Aorta (tissue), 5 donors: ENCODE measurements at regions not wholly inside any gene's neighbourhood (a gene's known extent, or its start where the extent isn't known, plus 50 kb on each side); places are given as distances from the start of the nearest gene placed in this dataset.
"Not testable (repeated sequence)": the region's sequence is repeated elsewhere in the genome, so short reads cannot be mapped to it uniquely, and the experiment has no call there.

Experiments
- ATAC-seq: fragments of 200-7000 bp; cut with Tn5 transposase; one replicate; pipeline ENCODE4 v1.9.1; 2022; ENCODE audit warnings: moderate library complexity; ENCODE audit not compliant: low FRiP score
- DNase-seq, 2 donors: peaks; one replicate each; pipeline ENCODE4 v3.0.0-alpha.2; 2020
- H3K27ac ChIP-seq, 2 donors: one replicate each; pipeline ENCODE4 v1.5.1; 2013; ENCODE audit warnings: low read length in 2 of 2, mild to moderate bottlenecking in 2 of 2, moderate library complexity in 2 of 2, control low read depth in 1 of 2, inconsistent platforms in 1 of 2, low read depth in 1 of 2
- H3K27me3 ChIP-seq, 2 donors: one replicate each; pipeline ENCODE4 v1.6.1; 2013; ENCODE audit warnings: control low read depth in 1 of 2, low read length in 1 of 2, mild to moderate bottlenecking in 1 of 2, moderate library complexity in 1 of 2; ENCODE audit not compliant: insufficient read depth in 2 of 2, control insufficient read depth in 1 of 2
- H3K36me3 ChIP-seq, 2 donors: one replicate each; pipeline ENCODE4 v1.6.1; 2013; ENCODE audit warnings: control low read depth in 1 of 2, low read length in 1 of 2, mild to moderate bottlenecking in 1 of 2; ENCODE audit not compliant: insufficient read depth in 2 of 2, control insufficient read depth in 1 of 2
- H3K4me1 ChIP-seq, 2 donors: one replicate each; pipeline ENCODE4 v1.6.1; 2013; ENCODE audit warnings: low read length in 2 of 2, control low read depth in 1 of 2, mild to moderate bottlenecking in 1 of 2, moderate library complexity in 1 of 2; ENCODE audit not compliant: insufficient read depth in 2 of 2, control insufficient read depth in 1 of 2
- H3K4me3 ChIP-seq, 2 donors: one replicate each; pipeline ENCODE4 v1.5.1; 2013; ENCODE audit warnings: low read length in 2 of 2, control low read depth in 1 of 2, mild to moderate bottlenecking in 1 of 2
- H3K9me3 ChIP-seq: one replicate; pipeline ENCODE4 v1.6.1; 2013; ENCODE audit warnings: mild to moderate bottlenecking, low read length; ENCODE audit not compliant: control insufficient read depth
- WGBS, 2 donors: extraction: QIAGEN DNeasy Blood & Tissue Kit; methylation state at CpG; one replicate each; pipeline ENCODE4 v1.1.7; 2013; 5-methylcytosine and 5-hydroxymethylcytosine counted together
- intact Hi-C, 2 donors: fragments of 100-400 bp; cut with DNase I; formaldehyde crosslinking; loops; one replicate each; pipeline versions ENCODE4 v1.14.2 to v1.15.0; 2022
- donor health status: healthy with polysubstance abuse.
- donor health status: Bipolar disorder and iron deficiency.
- donor health status: DM: no; HTN: no; CAD: no.
- donor health status: DM: no; HTN: no; CAD: no.
- donor health status: DM: yes; HTN: yes; CAD: no.

GRCh38 chr7:69365651-69366192, 232.6 kb upstream of the AUTS2 start:
- Histone ChIP-seq H3K36me3 (no peaks in the 10 kb centered on the region), H3K27ac (no peak overlapping the region), H3K4me1 (no peaks in the 10 kb centered on the region), H3K27me3 (peaks cover 0 to 2% of the 10 kb centered on the region in 2 donors), H3K9me3 (no peaks in the 10 kb centered on the region), H3K4me3 (peak overlapping the region in 1 of 2 donors; percentile 34)
- DNase-seq (no peak), ATAC-seq (no peak)
- intact Hi-C loops: no loop called here
- 7 to 26% methylated on average over 13 of the region's 13 CpGs for WGBS, 2 donors

- DNase-seq: no peak
- intact Hi-C loops: no loop called here
- WGBS, 2 donors: 70 to 72% methylated on average over 8 of the region's 8 CpGs
- Histone ChIP-seq H3K27ac (no peak overlapping the region), H3K4me3 (no peak overlapping the region), H3K9me3 (no peaks in the 10 kb centered on the region), H3K4me1 (no peaks in the 10 kb centered on the region), H3K27me3 (peaks cover 0 to 2% of the 10 kb centered on the region in 2 donors), H3K36me3 (no peaks in the 10 kb centered on the region)
- no peak for ATAC-seq
Observed at GRCh38 chr7:69367780-69368179, 230.5 kb upstream of the AUTS2 start.

- Histone ChIP-seq H3K9me3 (no peaks in the 10 kb centered on the region), H3K4me1 (no peaks in the 10 kb centered on the region), H3K27ac (no peak overlapping the region), H3K36me3 (no peaks in the 10 kb centered on the region), H3K4me3 (no peak overlapping the region), H3K27me3 (no peaks in the 10 kb centered on the region)
- 3% methylated on average over 6 of the region's 6 CpGs for WGBS, 2 donors
- intact Hi-C loops: no loop called here
- ATAC-seq (no peak), DNase-seq (no peak)
Observed at GRCh38 chr7:69373171-69374043, 224.9 kb upstream of the AUTS2 start.

GRCh38 chr7:69374044-69374425, 224.2 kb upstream of the AUTS2 start:
- ATAC-seq: no peak
- H3K4me3 ChIP-seq: no peak overlapping the region
- 3 to 5% methylated on average over 5 of the region's 5 CpGs for WGBS, 2 donors
- intact Hi-C loops: no loop called here
- no peaks in the 10 kb centered on the region for H3K9me3 ChIP-seq
- H3K36me3 ChIP-seq: no peaks in the 10 kb centered on the region
- H3K27ac ChIP-seq: no peak overlapping the region
- no peak for DNase-seq
- no peaks in the 10 kb centered on the region for H3K27me3 ChIP-seq
- no peaks in the 10 kb centered on the region for H3K4me1 ChIP-seq

- Histone ChIP-seq H3K4me1 (no peaks in the 10 kb centered on the region), H3K27me3 (no peaks in the 10 kb centered on the region), H3K9me3 (no peaks in the 10 kb centered on the region), H3K27ac (no peak overlapping the region), H3K4me3 (no peak overlapping the region), H3K36me3 (no peaks in the 10 kb centered on the region)
- 41 to 42% methylated on average over 5 of the region's 5 CpGs for WGBS, 2 donors
- intact Hi-C loops: no loop called here
- DNase-seq (no peak), ATAC-seq (no peak)
Observed at GRCh38 chr7:69377191-69377590, 221.1 kb upstream of the AUTS2 start.

- DNase-seq (no peak), ATAC-seq (no peak)
- WGBS, 2 donors: 33 to 45% methylated on average over 8 of the region's 8 CpGs
- intact Hi-C loops: no loop called here
- H3K27ac ChIP-seq: no peak overlapping the region
- no peak overlapping the region for H3K4me3 ChIP-seq
- no peaks in the 10 kb centered on the region for H3K36me3 ChIP-seq
- peaks cover 0 to 2% of the 10 kb centered on the region in 2 donors for H3K27me3 ChIP-seq
- H3K4me1 ChIP-seq: no peaks in the 10 kb centered on the region
- H3K9me3 ChIP-seq: peaks cover 2% of the 10 kb centered on the region
Observed at GRCh38 chr7:69388452-69389137, 209.7 kb upstream of the AUTS2 start.

GRCh38 chr7:69389216-69389615, 209.1 kb upstream of the AUTS2 start:
- DNase-seq (no peak), ATAC-seq (no peak)
- H3K4me1 ChIP-seq: no peaks in the 10 kb centered on the region
- no peak overlapping the region for H3K27ac ChIP-seq
- H3K9me3 ChIP-seq: no peaks in the 10 kb centered on the region
- WGBS, 2 donors: 58 to 77% methylated on average over 4 of the region's 4 CpGs
- intact Hi-C loops: no loop called here
- no peak overlapping the region for H3K4me3 ChIP-seq
- no peaks in the 10 kb centered on the region for H3K36me3 ChIP-seq
- no peaks in the 10 kb centered on the region for H3K27me3 ChIP-seq

- WGBS, 2 donors: 92 to 97% methylated on average over 30 of the region's 30 CpGs
- H3K9me3 ChIP-seq, ATAC-seq, H3K4me1 ChIP-seq, DNase-seq, H3K36me3 ChIP-seq, H3K4me3 ChIP-seq, H3K27ac ChIP-seq, intact Hi-C loops, H3K27me3 ChIP-seq: not testable (repeated sequence)
Observed at GRCh38 chr7:69393912-69394311, 204.4 kb upstream of the AUTS2 start.
